SK-N-MC (cell line): ENCODE measurements at regions not wholly inside any gene's neighbourhood (a gene's known extent, or its start where the extent isn't known, plus 50 kb on each side); places are given as distances from the start of the nearest gene placed in this dataset.

Experiments
- EZH2 ChIP-seq: fragments of 200-600 bp; sonication (generic); IDR thresholded peaks from one replicate; pipeline ENCODE4 v1.6.1; 2017; ENCODE audit warnings: antibody characterized with exemption
- FOXP2 ChIP-seq: optimal IDR thresholded peaks from 2 replicates; pipeline ENCODE3; 2011; ENCODE audit warnings: mild to moderate bottlenecking, moderate library complexity; ENCODE audit not compliant: insufficient read depth; ENCODE audit errors: extremely low read length, control extremely low read depth
- POLR2AphosphoS5 ChIP-seq: IDR thresholded peaks from 2 replicates; pipeline ENCODE4 v1.6.1; 2012; ENCODE audit warnings: mild to moderate bottlenecking, low read depth, low read length, borderline replicate concordance

- TF ChIP-seq EZH2 (no peak), POLR2AphosphoS5 (no peak), FOXP2 (no peak)
Measured at GRCh38 chr14:46401066-46401465, 250.5 kb downstream of the RPL10L start.
